OCI-LY7 (cell line): ENCODE measurements at regions not wholly inside any gene's neighbourhood (a gene's known extent, or its start where the extent isn't known, plus 50 kb on each side); places are given as distances from the start of the nearest gene placed in this dataset.
A peak's percentile ranks its signal among the peaks of the same experiment; 100 is the strongest.

Experiments
- BruUV-seq: library from RNA; stranded (reverse); fragments of 400-500 nt; replicated peaks from 2 replicates; lab custom pipeline; 2021; lab: Mats Ljungman, UMichigan
- CTCF ChIA-PET: fragments of 300-600 bp; sonication (Branson Sonifier 250); formaldehyde crosslinking; loops from one replicate; lab custom pipeline; 2022; ENCODE audit warnings: antibody characterized with exemption; ENCODE audit not compliant: unreplicated experiment; lab: Charles Lee
- POLR2A ChIA-PET: fragments of 300-600 bp; sonication (Branson Sonifier 250); formaldehyde crosslinking; loops from one replicate; lab custom pipeline; 2022; ENCODE audit warnings: antibody characterized with exemption; lab: Charles Lee
- DNase-seq: peaks from one replicate; pipeline ENCODE4 v3.0.0-alpha.2; 2015; ENCODE audit warnings: low spot score
- H2AFZ ChIP-seq: fragments of 200-600 bp; sonication (generic), shearing (Covaris generic); 2 replicates; pipeline ENCODE4 v1.6.1; 2014; ENCODE audit warnings: mild to moderate bottlenecking, antibody characterized with exemption, low read length, moderate library complexity
- H3K27ac ChIP-seq: fragments of 200-600 bp; sonication (generic); 2 replicates; pipeline ENCODE4 v1.5.1; 2014; ENCODE audit warnings: mixed run types, low read depth, mild to moderate bottlenecking, moderate library complexity, low read length, inconsistent platforms; ENCODE audit not compliant: poor library complexity, severe bottlenecking
- H3K36me3 ChIP-seq: fragments of 200-600 bp; sonication (generic); 2 replicates; pipeline ENCODE4 v1.6.1; 2014; ENCODE audit warnings: mild to moderate bottlenecking, antibody characterized with exemption, low read length, moderate library complexity, mixed read lengths; ENCODE audit not compliant: insufficient read depth
- H3K4me1 ChIP-seq: fragments of 200-600 bp; sonication (generic); 2 replicates; pipeline ENCODE4 v1.5.1; 2014; ENCODE audit warnings: mild to moderate bottlenecking, low read length; ENCODE audit not compliant: insufficient read depth, poor library complexity, severe bottlenecking
- H3K4me2 ChIP-seq: fragments of 200-600 bp; sonication (generic); 2 replicates; pipeline ENCODE4 v1.6.1; 2014; ENCODE audit warnings: mild to moderate bottlenecking, low read length
- H3K4me3 ChIP-seq: fragments of 200-600 bp; sonication (generic); 2 replicates; pipeline ENCODE4 v1.5.1; 2014; ENCODE audit warnings: mild to moderate bottlenecking, low read depth, low read length; ENCODE audit not compliant: poor library complexity, severe bottlenecking
- H3K79me2 ChIP-seq: fragments of 200-600 bp; sonication (generic); 2 replicates; pipeline ENCODE4 v1.6.1; 2016; ENCODE audit warnings: low read depth, mild to moderate bottlenecking, low read length, moderate library complexity, mixed read lengths; ENCODE audit not compliant: insufficient read depth
- H3K9me2 ChIP-seq: fragments of 200-600 bp; sonication (generic); 2 replicates; pipeline ENCODE4 v1.6.1; 2016; ENCODE audit warnings: mild to moderate bottlenecking, low read length, mixed read lengths; ENCODE audit not compliant: insufficient read depth
- H3K9me3 ChIP-seq: fragments of 200-600 bp; sonication (generic); 2 replicates; pipeline ENCODE4 v1.6.1; 2014; ENCODE audit warnings: mild to moderate bottlenecking, mixed run types, low read length, mixed read lengths
- H4K20me1 ChIP-seq: fragments of 200-600 bp; sonication (generic); 2 replicates; pipeline ENCODE4 v1.6.1; 2014; ENCODE audit warnings: mild to moderate bottlenecking, antibody characterized with exemption, low read length, moderate library complexity, mixed read lengths; ENCODE audit not compliant: insufficient read depth
- EZH2phosphoT487 ChIP-seq: fragments of 200-600 bp; sonication (generic); IDR thresholded peaks from 2 replicates; pipeline ENCODE4 v1.6.1; 2018; ENCODE audit warnings: low read depth, borderline replicate concordance, mild to moderate bottlenecking, mixed run types, antibody characterized with exemption, low read length, moderate library complexity, mixed read lengths
- intact Hi-C: fragments of 100-400 bp; cut with micrococcal nuclease; formaldehyde crosslinking; loops from one replicate; pipeline ENCODE4 v1.10.0; 2022; ENCODE audit not compliant: unreplicated experiment
- TF ChIP-seq, protein P1 (sequence below): fragments of 200-600 bp; sonication (generic); conservative IDR thresholded peaks from 2 replicates; pipeline ENCODE4 v1.5.1; 2014; ENCODE audit warnings: mild to moderate bottlenecking, antibody characterized with exemption, low read length, moderate library complexity, mixed read lengths

DNA sequence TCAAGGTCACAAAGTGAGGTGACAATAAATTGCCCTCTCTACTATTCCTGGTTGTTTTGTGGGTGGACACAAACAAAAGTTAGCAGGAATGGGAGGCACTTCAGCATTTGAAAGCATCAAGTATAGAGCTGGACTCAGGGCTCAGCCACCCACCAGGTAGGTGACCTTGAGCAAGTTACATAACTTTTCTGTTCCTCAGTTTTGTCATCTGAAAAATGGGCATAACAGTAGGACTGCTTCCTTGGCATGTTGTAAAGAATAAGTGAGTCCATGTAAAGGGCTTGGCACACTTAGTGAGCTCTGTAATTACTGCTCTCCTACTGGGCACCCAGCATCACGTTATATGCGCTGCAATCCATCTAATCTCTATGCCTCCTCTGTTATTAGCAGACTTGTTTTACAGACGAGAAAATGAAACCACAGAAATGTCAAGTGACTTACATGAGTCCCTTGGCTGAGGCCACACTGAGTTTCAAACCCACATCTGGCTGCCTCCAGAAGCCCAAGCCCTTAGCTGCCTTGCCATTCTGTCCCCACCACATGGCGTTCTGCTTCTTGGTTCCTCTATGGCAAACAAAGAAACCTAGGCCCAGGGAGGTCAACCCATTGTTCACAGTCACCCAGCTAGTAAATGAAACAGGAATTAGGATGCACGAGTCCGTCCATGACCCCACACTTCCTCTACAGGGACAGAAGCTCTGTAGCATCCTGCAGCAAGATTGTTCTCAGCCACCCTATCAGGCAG, 63.2 kb upstream of the SLC24A4 start:
- intact Hi-C loops: no loop called here
- Histone ChIP-seq H4K20me1 (no peaks in the 10 kb centered on the region), H3K4me3 (no peak overlapping the region), H2AFZ (no peak overlapping the region), H3K4me2 (no peak overlapping the region), H3K79me2 (no peaks in the 10 kb centered on the region), H3K4me1 (no peaks in the 10 kb centered on the region), H3K36me3 (no peaks in the 10 kb centered on the region), H3K9me2 (no peaks in the 10 kb centered on the region), H3K27ac (no peak overlapping the region), H3K9me3 (no peaks in the 10 kb centered on the region)
- no peak for TF ChIP-seq EZH2phosphoT487
- TF ChIP-seq, protein P1, sequence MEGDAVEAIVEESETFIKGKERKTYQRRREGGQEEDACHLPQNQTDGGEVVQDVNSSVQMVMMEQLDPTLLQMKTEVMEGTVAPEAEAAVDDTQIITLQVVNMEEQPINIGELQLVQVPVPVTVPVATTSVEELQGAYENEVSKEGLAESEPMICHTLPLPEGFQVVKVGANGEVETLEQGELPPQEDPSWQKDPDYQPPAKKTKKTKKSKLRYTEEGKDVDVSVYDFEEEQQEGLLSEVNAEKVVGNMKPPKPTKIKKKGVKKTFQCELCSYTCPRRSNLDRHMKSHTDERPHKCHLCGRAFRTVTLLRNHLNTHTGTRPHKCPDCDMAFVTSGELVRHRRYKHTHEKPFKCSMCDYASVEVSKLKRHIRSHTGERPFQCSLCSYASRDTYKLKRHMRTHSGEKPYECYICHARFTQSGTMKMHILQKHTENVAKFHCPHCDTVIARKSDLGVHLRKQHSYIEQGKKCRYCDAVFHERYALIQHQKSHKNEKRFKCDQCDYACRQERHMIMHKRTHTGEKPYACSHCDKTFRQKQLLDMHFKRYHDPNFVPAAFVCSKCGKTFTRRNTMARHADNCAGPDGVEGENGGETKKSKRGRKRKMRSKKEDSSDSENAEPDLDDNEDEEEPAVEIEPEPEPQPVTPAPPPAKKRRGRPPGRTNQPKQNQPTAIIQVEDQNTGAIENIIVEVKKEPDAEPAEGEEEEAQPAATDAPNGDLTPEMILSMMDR: no peak
- BruUV-seq: no TSS peak
- ChIA-PET CTCF (no interaction called here), POLR2A (interaction anchor here (0.6 to 0.7 kb wide), 3 partner anchors 510 to 1177 kb away, joined by 3 to 4 read pairs (median 3); no protein-coding TSS in a partner anchor)
- DNase-seq: peak; percentile 5

GRCh38 chr14:92263681-92264080, 59.3 kb upstream of the SLC24A4 start:
- ChIA-PET CTCF (no interaction called here), POLR2A (no interaction called here)
- Histone ChIP-seq H2AFZ (no peak overlapping the region), H3K4me2 (no peak overlapping the region), H3K79me2 (no peaks in the 10 kb centered on the region), H3K36me3 (no peaks in the 10 kb centered on the region), H3K4me3 (no peak overlapping the region), H4K20me1 (no peaks in the 10 kb centered on the region), H3K9me3 (no peaks in the 10 kb centered on the region), H3K27ac (no peak overlapping the region), H3K4me1 (no peaks in the 10 kb centered on the region), H3K9me2 (0 out of 2 replicates have a peak, but pooled peaks cover 3% of the 10 kb centered on the region)
- no TSS peak for BruUV-seq
- intact Hi-C loops: no loop called here
- TF ChIP-seq EZH2phosphoT487: no peak
- TF ChIP-seq, protein P1: no peak
- DNase-seq: no peak

GRCh38 chr14:92264195-92264594, 58.8 kb upstream of the SLC24A4 start:
- H2AFZ ChIP-seq: no peak overlapping the region
- no peak overlapping the region for H3K27ac ChIP-seq
- no peaks in the 10 kb centered on the region for H4K20me1 ChIP-seq
- no TSS peak for BruUV-seq
- H3K4me1 ChIP-seq: no peaks in the 10 kb centered on the region
- intact Hi-C loops: no loop called here
- no peak for DNase-seq
- H3K4me2 ChIP-seq: no peak overlapping the region
- H3K9me2 ChIP-seq: 0 out of 2 replicates have a peak, but pooled peaks cover 3% of the 10 kb centered on the region
- CTCF ChIA-PET: no interaction called here
- no peak overlapping the region for H3K4me3 ChIP-seq
- no peaks in the 10 kb centered on the region for H3K79me2 ChIP-seq
- H3K36me3 ChIP-seq: no peaks in the 10 kb centered on the region
- H3K9me3 ChIP-seq: no peaks in the 10 kb centered on the region
- TF ChIP-seq EZH2phosphoT487: no peak
- TF ChIP-seq, protein P1: no peak
- POLR2A ChIA-PET: no interaction called here
